ENCODE measurements at regions not wholly inside any gene's neighbourhood (a gene's known extent, or its start where the extent isn't known, plus 50 kb on each side); places are given as distances from the start of the nearest gene placed in this dataset.
A peak's percentile ranks its signal among the peaks of the same experiment; 100 is the strongest.

- peak; percentile 76 for FAIRE-seq
Observed at GRCh38 chr9:81848472-81848871, 79.8 kb upstream of the SPATA31D4 start.

- no peak for FAIRE-seq
Observed at GRCh38 chr9:81849631-81850259, 78.5 kb upstream of the SPATA31D4 start.

- FAIRE-seq: no peak
Observed at GRCh38 chr9:81850724-81851123, 77.5 kb upstream of the SPATA31D4 start.

- no peak for FAIRE-seq
Observed at GRCh38 chr9:81851340-81851739, 76.9 kb upstream of the SPATA31D4 start.

- no peak for FAIRE-seq
Observed at GRCh38 chr9:81852820-81853219, 75.4 kb upstream of the SPATA31D4 start.

GRCh38 chr9:81855538-81855937, 72.7 kb upstream of the SPATA31D4 start:
- no peak for FAIRE-seq

GRCh38 chr9:81858657-81859430, 69.4 kb upstream of the SPATA31D4 start:
- no peak for FAIRE-seq

- FAIRE-seq: no peak
Observed at GRCh38 chr9:81860581-81860980, 67.6 kb upstream of the SPATA31D4 start.

- FAIRE-seq: no peak
Observed at GRCh38 chr9:81861644-81862043, 66.6 kb upstream of the SPATA31D4 start.

- FAIRE-seq: no peak
Observed at GRCh38 chr9:81868145-81868544, 60.1 kb upstream of the SPATA31D4 start.

GRCh38 chr9:81871695-81872094, 56.5 kb upstream of the SPATA31D4 start:
- no peak for FAIRE-seq

GRCh38 chr9:81874250-81874649, 54.0 kb upstream of the SPATA31D4 start:
- FAIRE-seq: no peak

GRCh38 chr9:81874931-81875330, 53.3 kb upstream of the SPATA31D4 start:
- FAIRE-seq: no peak

- FAIRE-seq: no peak
Observed at GRCh38 chr9:81877047-81877446, 51.2 kb upstream of the SPATA31D4 start.

All from islet of Langerhans (tissue), 1 donor.